Thoracic aorta (tissue), 2 donors: ENCODE measurements at regions not wholly inside any gene's neighbourhood (a gene's known extent, or its start where the extent isn't known, plus 50 kb on each side); places are given as distances from the start of the nearest gene placed in this dataset.

Experiments used
- ATAC-seq: fragments of 150-250 bp; one replicate; pipeline ENCODE4 v1.8.0; 2017; ENCODE audit warnings: low read depth; ENCODE audit not compliant: insufficient number of reproducible peaks, low FRiP score
- DNase-seq: peaks from one replicate; pipeline ENCODE4 v3.0.0-alpha.2; 2020; ENCODE audit warnings: low spot score
- H3K27ac ChIP-seq, 2 donors: fragments of 200-600 bp; sonication (generic); 1 replicate in 1 of 2; 2 replicates in 1 of 2; pipeline ENCODE4 v1.5.1; 2016; ENCODE audit warnings: mild to moderate bottlenecking in 2 of 2, moderate library complexity in 2 of 2
- H3K27me3 ChIP-seq: fragments of 200-600 bp; sonication (generic); replicated peaks from 2 replicates; pipeline ENCODE4 v1.6.0; 2016; ENCODE audit warnings: mild to moderate bottlenecking; ENCODE audit not compliant: insufficient read depth
- H3K36me3 ChIP-seq: fragments of 200-600 bp; sonication (generic); one replicate; pipeline ENCODE4 v1.5.1; 2016
- H3K4me1 ChIP-seq, 2 donors: fragments of 200-600 bp; sonication (generic); 1 replicate in 1 of 2; 2 replicates in 1 of 2; pipeline versions ENCODE4 v1.5.1 to v1.6.0; 2016; ENCODE audit warnings: low read depth in 2 of 2, mild to moderate bottlenecking in 1 of 2; ENCODE audit not compliant: control insufficient read depth in 1 of 2
- H3K4me3 ChIP-seq: fragments of 200-600 bp; sonication (generic); 2 replicates; pipeline ENCODE4 v1.5.1; 2016; ENCODE audit warnings: mild to moderate bottlenecking
- H3K9me3 ChIP-seq: fragments of 200-600 bp; sonication (generic); 2 replicates; pipeline ENCODE4 v1.5.1; 2016
- TF ChIP-seq, protein P1 (sequence below): fragments of 200-600 bp; sonication (generic); IDR thresholded peaks from one replicate; pipeline ENCODE4 v1.5.1; 2019; ENCODE audit warnings: antibody characterized with exemption

DNA sequence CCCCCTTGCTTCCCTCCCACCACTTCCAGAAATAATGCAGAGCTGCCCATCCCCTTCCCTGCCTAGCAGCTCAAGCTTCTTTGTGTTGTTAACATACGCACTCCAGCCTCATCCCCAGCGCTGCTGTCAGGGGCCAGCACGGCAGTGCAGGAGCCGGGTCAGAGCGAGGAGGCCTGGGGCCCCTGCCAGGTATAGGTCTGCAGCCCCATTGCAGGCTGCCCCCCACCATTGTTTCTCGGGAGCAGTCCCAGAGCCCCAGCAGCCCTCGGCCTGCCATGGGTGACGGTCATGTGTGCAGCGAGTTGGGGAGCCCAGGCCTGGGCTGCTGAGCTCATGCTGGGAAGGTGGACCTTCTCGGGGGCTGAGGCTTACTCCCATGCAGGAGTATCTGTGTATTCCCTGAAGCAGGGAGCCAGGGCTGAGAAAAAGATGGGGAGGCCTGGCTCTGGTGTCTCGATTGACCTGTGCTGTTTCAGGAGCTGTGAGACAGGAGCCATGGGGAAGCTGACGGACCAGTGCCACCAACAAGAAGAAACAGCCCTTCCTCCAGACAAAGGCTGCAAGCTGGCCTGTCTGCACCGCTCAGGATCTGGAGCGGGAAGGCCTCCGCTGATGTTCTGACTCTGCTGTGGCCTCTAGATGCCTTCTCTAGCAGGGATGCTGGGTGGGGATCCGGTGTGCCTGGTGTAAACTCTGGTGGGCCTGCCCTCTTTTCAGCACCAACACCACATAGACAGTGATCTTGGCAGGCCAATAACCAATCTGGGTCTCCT is 220.5 kb upstream of the B3GAT1 start:
- DNase-seq, result no peak
- H3K36me3 ChIP-seq, result no peaks in the 10 kb centered on the region
- TF ChIP-seq, protein P1, sequence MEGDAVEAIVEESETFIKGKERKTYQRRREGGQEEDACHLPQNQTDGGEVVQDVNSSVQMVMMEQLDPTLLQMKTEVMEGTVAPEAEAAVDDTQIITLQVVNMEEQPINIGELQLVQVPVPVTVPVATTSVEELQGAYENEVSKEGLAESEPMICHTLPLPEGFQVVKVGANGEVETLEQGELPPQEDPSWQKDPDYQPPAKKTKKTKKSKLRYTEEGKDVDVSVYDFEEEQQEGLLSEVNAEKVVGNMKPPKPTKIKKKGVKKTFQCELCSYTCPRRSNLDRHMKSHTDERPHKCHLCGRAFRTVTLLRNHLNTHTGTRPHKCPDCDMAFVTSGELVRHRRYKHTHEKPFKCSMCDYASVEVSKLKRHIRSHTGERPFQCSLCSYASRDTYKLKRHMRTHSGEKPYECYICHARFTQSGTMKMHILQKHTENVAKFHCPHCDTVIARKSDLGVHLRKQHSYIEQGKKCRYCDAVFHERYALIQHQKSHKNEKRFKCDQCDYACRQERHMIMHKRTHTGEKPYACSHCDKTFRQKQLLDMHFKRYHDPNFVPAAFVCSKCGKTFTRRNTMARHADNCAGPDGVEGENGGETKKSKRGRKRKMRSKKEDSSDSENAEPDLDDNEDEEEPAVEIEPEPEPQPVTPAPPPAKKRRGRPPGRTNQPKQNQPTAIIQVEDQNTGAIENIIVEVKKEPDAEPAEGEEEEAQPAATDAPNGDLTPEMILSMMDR, result no peak
- no peak overlapping the region for H3K27ac ChIP-seq
- no peaks in the 10 kb centered on the region for H3K9me3 ChIP-seq
- H3K4me3 ChIP-seq, result no peak overlapping the region
- ATAC-seq, result no peak
- no peaks in the 10 kb centered on the region for H3K27me3 ChIP-seq
- H3K4me1 ChIP-seq, result no peaks in the 10 kb centered on the region

DNA sequence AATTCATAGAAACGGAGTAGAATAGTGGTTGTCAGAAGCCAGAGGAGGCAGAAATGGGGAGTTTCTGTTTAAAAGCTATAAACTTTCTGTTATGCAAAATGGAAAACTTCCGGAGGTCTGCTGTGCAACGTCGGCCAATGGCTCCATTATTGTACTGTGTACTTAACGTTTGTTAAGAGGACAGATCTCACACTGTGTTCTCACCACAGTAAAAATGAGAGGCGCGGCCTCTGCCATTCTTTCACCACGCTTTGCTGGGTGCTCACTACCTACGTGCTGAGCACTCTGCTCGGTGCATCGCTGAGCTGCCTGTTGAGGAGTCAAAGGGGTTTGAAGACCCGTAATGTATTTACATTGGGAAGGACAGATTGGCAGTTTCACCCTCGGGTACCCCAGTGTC is 218.8 kb upstream of the B3GAT1 start:
- Histone ChIP-seq H3K4me1 (no peaks in the 10 kb centered on the region), H3K9me3 (no peaks in the 10 kb centered on the region), H3K27ac (no peak overlapping the region), H3K36me3 (no peaks in the 10 kb centered on the region), H3K4me3 (no peak overlapping the region), H3K27me3 (no peaks in the 10 kb centered on the region)
- DNase-seq, result no peak
- TF ChIP-seq, protein P1, result no peak
- ATAC-seq, result no peak

DNA sequence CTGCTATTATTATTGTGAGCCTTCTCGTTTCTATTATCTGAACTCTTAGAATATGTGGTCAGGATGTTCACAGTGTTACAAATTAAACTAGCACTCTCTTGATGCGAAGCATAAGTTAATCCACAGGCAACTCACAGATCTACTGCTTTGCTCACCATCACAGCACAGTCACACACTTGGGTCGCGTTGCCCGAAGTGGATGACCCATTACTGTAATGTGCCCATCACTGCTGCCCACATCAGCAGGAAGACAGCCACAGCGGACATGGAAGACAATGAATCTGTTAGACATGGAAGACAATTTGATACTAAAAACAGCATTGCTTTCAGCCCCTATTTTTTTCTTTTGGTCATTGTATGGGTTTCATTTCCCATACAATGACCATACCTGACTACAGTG is 216.4 kb upstream of the B3GAT1 start:
- H3K4me1 ChIP-seq, result no peaks in the 10 kb centered on the region
- no peaks in the 10 kb centered on the region for H3K27me3 ChIP-seq
- TF ChIP-seq, protein P1, result no peak
- DNase-seq, result no peak
- H3K27ac ChIP-seq, result no peak overlapping the region
- no peak for ATAC-seq
- no peaks in the 10 kb centered on the region for H3K9me3 ChIP-seq
- no peaks in the 10 kb centered on the region for H3K36me3 ChIP-seq
- H3K4me3 ChIP-seq, result no peak overlapping the region

GRCh38 chr11:134626032-134626431 is 214.0 kb upstream of the B3GAT1 start:
- no peak overlapping the region for H3K27ac ChIP-seq
- H3K36me3 ChIP-seq, result no peaks in the 10 kb centered on the region
- H3K4me1 ChIP-seq, result no peaks in the 10 kb centered on the region
- H3K9me3 ChIP-seq, result no peaks in the 10 kb centered on the region
- DNase-seq (no peak), ATAC-seq (no peak)
- H3K27me3 ChIP-seq, result no peaks in the 10 kb centered on the region
- TF ChIP-seq, protein P1, result no peak
- H3K4me3 ChIP-seq, result no peak overlapping the region

GRCh38 chr11:134625631-134626030 is 213.6 kb upstream of the B3GAT1 start:
- Histone ChIP-seq H3K9me3 (no peaks in the 10 kb centered on the region), H3K36me3 (no peaks in the 10 kb centered on the region), H3K27ac (no peak overlapping the region), H3K4me3 (no peak overlapping the region), H3K27me3 (no peaks in the 10 kb centered on the region), H3K4me1 (no peaks in the 10 kb centered on the region)
- DNase-seq (no peak), ATAC-seq (no peak)
- TF ChIP-seq, protein P1, result no peak
